ENCODE measurements at regions not wholly inside any gene's neighbourhood (a gene's known extent, or its start where the extent isn't known, plus 50 kb on each side); places are given as distances from the start of the nearest gene placed in this dataset.

DNA sequence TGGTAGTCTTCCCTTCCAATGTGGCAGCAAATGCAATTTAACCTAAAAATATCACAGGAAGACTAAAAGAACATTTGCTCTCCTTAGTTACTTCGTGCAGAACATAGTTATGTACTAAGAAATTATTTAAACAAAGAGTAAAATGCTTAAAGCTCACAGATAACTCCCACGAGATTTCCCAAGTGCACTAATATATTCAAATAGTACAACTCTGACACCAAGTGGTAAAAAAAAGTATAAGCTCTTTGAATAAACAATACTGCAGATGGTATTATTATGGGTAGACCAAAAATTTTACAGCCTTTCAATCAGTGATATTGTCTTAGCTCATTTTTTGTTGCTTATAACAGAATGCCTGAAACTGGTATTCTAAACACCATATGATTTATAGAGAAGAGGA, 52.8 kb upstream of the FILIP1 start:
- peak; percentile 4 for DNase-seq (ENCODE audit: low spot score)

- DNase-seq (ENCODE audit: low spot score): no peak
These were observed 51.0 kb upstream of the SENP6 start for GRCh38 chr6:75550544-75551167.

- no peak for DNase-seq (ENCODE audit: low spot score)
These were observed 50.2 kb upstream of the SENP6 start for GRCh38 chr6:75551367-75551952.
